ENCODE measurements at regions not wholly inside any gene's neighbourhood (a gene's known extent, or its start where the extent isn't known, plus 50 kb on each side); places are given as distances from the start of the nearest gene placed in this dataset.

GRCh38 chr9:42386477-42386876 lies 203.0 kb downstream of the SPATA31A6 start:
- CTCF ChIA-PET (ENCODE audit: low intra/inter-chr PET ratio) = no interaction called here
- no peak for ATAC-seq
- no peak for FAIRE-seq

GRCh38 chr9:42388146-42388690 lies 204.8 kb downstream of the SPATA31A6 start:
- no peaks in the 10 kb centered on the region for H3K4me1 ChIP-seq (replicated peaks in 1 of 2; ENCODE audit: control insufficient read depth in 2 of 2, insufficient read depth in 2 of 2, low read length in 2 of 2)
- no peaks in the 10 kb centered on the region for H3K36me3 ChIP-seq (ENCODE audit: control insufficient read depth, insufficient read depth, low read length)
- no TSS peak for BruUV-seq (replicated peaks)
- H3K9me1 ChIP-seq (ENCODE audit: control insufficient read depth, insufficient read depth, low read length) = no peaks in the 10 kb centered on the region
- intact Hi-C loops (cut with micrococcal nuclease) = no loop called here
- H2AFZ ChIP-seq (ENCODE audit: low read depth, low read length) = no peak overlapping the region
- FAIRE-seq (no peak), ATAC-seq (no peak; the same call in 2 of the 3 replicates), DNase-seq (ENCODE audit: extremely low read depth in 1 of 4, low spot score in 3 of 4) (peak in 3 of 4 experiments; percentile 11 to 12 (median 12))
- no peaks in the 10 kb centered on the region for H3K9me3 ChIP-seq (replicated peaks; ENCODE audit: control insufficient read depth, insufficient read depth, low read depth, low read length)
- CTCF ChIA-PET (ENCODE audit: low intra/inter-chr PET ratio) = no interaction called here
- 0% methylated on average over 3 of the region's 3 CpGs for WGBS (ENCODE audit: insufficient coverage, low coverage, missing lambda C conversion rate)
- no peaks in the 10 kb centered on the region for H4K20me1 ChIP-seq (replicated peaks; ENCODE audit: control insufficient read depth, insufficient read depth, low read length)
- TF ChIP-seq POLR2B (IDR thresholded peaks at IDR 0.05; ENCODE audit: low read depth, partially characterized antibody) (no peak), ZNF280B (CRISPR knock-in tag; IDR thresholded peaks at IDR 0.05) (no peak), SMC3 (conservative IDR thresholded peaks at IDR 0.05; ENCODE audit: insufficient read depth, low read depth, low read length) (no peak)
- H3K4me3 ChIP-seq = no peak overlapping the region
- H3K79me2 ChIP-seq (ENCODE audit: control insufficient read depth, insufficient read depth, low read length) = no peaks in the 10 kb centered on the region
- in situ Hi-C loops (cut with MboI) = no loop called here
- no peak overlapping the region for H3K9ac ChIP-seq (ENCODE audit: insufficient read depth in 1 of 2, low read depth in 2 of 2, low read length in 2 of 2)
- H3K4me2 ChIP-seq (ENCODE audit: insufficient read depth, low read length) = no peak overlapping the region
- no peak overlapping the region for H3K27ac ChIP-seq (ENCODE audit: extremely low read depth, low read depth, low read length)
- POLR2A ChIA-PET = no interaction called here
- H3K27me3 ChIP-seq (ENCODE audit: control insufficient read depth in 2 of 2, insufficient read depth in 2 of 2, low read length in 2 of 2) = peaks cover 4 to 9% of the 10 kb centered on the region in 2 experiments; a peak in 3 of 5 replicates

More at GRCh38 chr9:42386477-42386876, 203.0 kb downstream of the SPATA31A6 start:
- intact Hi-C loops (cut with micrococcal nuclease) (no loop called here), in situ Hi-C loops (cut with MboI) (no loop called here)
- H3K4me3 ChIP-seq = no peak overlapping the region
- H3K9ac ChIP-seq (ENCODE audit: insufficient read depth in 1 of 2, low read depth in 2 of 2, low read length in 2 of 2) = no peak overlapping the region
- POLR2A ChIA-PET = no interaction called here
- no peaks in the 10 kb centered on the region for H4K20me1 ChIP-seq (replicated peaks; ENCODE audit: control insufficient read depth, insufficient read depth, low read length)
- BruUV-seq (replicated peaks) = no TSS peak
- H3K9me3 ChIP-seq (replicated peaks; ENCODE audit: control insufficient read depth, insufficient read depth, low read depth, low read length) = no peaks in the 10 kb centered on the region
- DNase-seq (ENCODE audit: extremely low read depth in 1 of 4, low spot score in 3 of 4) = peak in 3 of 4 experiments; percentile 10 to 18 (median 10)
- H3K9me1 ChIP-seq (ENCODE audit: control insufficient read depth, insufficient read depth, low read length) = no peaks in the 10 kb centered on the region
- no peak for TF ChIP-seq HMBOX1 (IDR thresholded peaks at IDR 0.05)
- no peaks in the 10 kb centered on the region for H3K36me3 ChIP-seq (ENCODE audit: control insufficient read depth, insufficient read depth, low read length)
- peaks cover 4 to 9% of the 10 kb centered on the region in 2 experiments; a peak in 3 of 5 replicates for H3K27me3 ChIP-seq (ENCODE audit: control insufficient read depth in 2 of 2, insufficient read depth in 2 of 2, low read length in 2 of 2)
- H3K4me1 ChIP-seq (replicated peaks in 1 of 2; ENCODE audit: control insufficient read depth in 2 of 2, insufficient read depth in 2 of 2, low read length in 2 of 2) = no peaks in the 10 kb centered on the region
- WGBS (ENCODE audit: insufficient coverage, low coverage, missing lambda C conversion rate) = 0% methylated on average over 2 of the region's 2 CpGs
- H3K4me2 ChIP-seq (ENCODE audit: insufficient read depth, low read length) = no peak overlapping the region
- no peak overlapping the region for H3K27ac ChIP-seq (ENCODE audit: extremely low read depth, low read depth, low read length)
- H2AFZ ChIP-seq (ENCODE audit: low read depth, low read length) = no peak overlapping the region
- H3K79me2 ChIP-seq (ENCODE audit: control insufficient read depth, insufficient read depth, low read length) = no peaks in the 10 kb centered on the region
